HTR-8/SVneo (cell line): ENCODE measurements at regions not wholly inside any gene's neighbourhood (a gene's known extent, or its start where the extent isn't known, plus 50 kb on each side); places are given as distances from the start of the nearest gene placed in this dataset.

Source experiments
- DNase-seq: peaks from one replicate; pipeline ENCODE4 v3.0.0; 2011; ENCODE audit warnings: low spot score, mixed read lengths; ENCODE audit not compliant: insufficient read length
- FAIRE-seq: peaks from 2 replicates; lab custom pipeline; 2011; peaks lifted over from hg19 to GRCh38; lab: Jason Lieb, UNC

DNA sequence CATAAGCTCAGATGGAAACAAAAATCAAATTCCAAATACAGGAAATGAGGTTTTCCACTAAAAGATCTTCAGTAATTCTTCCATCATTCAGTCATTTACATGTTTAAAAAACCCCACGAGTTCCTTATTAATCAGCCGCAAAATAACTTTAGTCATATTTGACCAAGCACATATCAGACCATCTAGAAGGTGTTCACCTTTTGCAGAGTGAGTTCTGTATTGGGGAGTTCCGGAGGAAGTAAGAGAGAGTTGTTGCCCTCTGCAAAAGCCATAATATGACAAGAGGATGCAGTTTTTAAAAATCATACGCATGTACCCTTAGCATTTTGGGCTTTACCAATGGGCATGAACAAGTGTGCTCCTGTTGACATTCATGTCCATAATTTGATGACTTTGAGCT is 61.6 kb downstream of the CCR1 start:
- FAIRE-seq (no peak), DNase-seq (no peak)

DNA sequence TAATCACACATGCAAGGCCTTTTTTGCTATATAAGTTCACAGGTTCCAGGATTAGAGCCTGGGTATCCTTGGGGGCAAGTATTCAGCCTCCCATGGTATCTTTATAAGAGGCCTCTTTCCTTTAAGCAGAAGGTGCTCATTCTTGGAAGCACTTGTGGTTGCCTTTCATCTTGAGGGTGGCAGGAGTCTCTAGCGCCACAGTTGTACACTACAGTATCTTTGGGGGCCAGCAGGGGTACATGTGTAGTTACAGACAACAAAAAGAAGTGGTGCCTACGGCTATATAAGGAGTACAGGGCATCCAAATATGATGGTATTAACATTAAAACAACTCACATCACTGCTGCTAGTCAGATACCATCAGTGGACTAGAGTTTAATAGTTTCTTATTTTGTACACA is 62.1 kb downstream of the CCR1 start:
- DNase-seq (no peak), FAIRE-seq (no peak)

DNA sequence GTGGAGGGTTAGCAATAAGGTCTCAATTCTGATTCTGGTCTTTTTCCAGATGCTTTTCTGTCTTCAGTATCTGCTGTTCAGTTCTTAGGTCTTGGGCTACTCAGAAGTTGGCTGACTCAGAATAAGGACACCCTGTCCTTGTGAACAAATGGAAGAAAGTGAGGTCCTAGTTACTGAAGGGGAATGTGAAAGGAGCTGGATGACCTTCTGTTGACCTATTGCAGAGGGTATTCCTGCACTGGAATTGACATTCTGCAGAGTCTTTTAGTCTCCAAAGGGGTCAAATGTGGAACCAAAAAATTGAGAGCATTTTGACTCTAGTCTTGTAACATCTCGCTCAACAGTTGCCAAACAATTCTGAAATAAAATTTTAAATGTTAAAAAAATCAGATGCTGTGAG is 63.0 kb downstream of the CCR1 start:
- DNase-seq, result no peak
- FAIRE-seq, result no peak

DNA sequence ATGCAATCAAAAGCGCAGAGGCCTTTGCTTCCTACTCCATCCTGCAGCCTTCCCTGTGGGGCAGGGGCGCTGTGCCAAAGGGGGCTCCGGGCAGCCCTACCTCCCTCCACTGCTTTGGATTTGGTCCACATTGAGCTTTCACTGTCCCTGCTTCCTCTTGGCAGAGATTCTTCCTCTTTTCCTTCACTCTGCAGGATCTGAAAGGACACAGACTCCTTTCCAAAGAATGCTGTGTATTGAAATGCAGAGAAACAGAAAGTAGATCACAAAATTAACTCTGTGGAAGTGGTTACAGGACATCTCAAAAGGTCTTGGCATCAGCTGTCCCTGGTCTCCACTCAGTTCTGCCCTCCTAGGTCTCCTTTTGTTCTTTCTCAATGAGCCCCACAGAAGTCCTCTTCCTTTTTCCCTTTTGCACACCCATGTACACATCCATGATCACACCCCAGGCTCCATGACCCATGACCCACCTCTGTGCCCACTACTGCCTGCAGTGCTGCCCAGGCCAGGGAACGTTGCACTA is 64.1 kb downstream of the CCR1 start:
- DNase-seq, result no peak
- FAIRE-seq, result no peak

DNA sequence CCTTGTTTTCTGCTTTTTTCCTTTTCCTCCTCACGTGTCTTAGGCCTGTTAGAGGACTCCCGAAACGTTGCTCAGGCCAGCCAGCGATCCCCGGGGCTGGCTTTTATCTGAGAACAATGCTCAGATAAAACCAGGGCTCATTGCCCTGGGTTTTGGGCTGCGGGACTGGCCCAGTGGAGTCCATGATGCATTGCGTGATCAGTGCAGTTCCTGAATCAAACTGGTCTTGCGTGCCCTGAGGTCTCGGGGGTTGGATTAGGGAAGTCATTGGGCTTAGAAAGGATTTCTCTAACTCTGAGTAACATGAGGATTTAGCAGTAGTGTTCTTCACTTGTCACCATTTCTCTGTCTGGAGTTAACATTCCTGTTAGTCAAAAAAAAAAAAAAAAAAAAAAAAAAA is 66.3 kb downstream of the CCR1 start:
- no peak for DNase-seq
- FAIRE-seq, result no peak

DNA sequence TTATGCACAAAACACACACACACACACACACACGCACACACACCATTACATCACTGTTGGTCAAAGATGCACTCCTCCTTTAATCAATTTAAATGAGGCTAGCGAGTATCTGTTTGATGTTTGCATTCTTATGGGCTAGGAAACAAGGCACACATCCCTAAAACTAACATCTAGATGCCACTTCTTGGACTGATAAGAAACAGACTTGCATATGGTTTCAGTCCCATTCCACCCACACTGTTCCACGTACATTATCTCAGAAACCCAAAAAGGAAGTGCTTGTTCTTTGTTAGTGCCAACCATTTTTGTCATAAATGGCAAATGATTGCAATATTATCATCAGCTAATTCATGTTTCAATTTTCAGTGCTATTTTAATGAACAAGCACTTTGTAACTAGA is 69.5 kb downstream of the CCR1 start:
- DNase-seq, result no peak
- no peak for FAIRE-seq

DNA sequence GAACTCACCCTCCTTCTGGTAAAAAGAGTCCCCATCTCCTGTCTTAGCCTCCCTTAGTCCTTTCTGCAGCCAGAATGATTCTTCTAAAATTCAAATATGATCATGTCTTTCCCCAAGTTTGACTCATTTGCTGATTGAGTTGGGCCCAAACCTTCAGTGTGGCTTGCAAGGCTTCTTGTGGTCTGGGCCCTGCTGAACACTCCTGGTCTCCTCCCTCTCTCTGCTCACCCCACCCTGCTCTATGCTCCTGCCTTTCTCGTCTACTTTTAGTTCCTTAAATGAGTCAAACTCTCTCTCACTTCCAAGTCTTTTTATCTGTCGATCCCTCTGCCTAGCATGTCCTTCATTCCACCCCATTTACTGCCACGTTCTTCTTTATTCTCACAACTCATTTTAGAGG is 72.6 kb downstream of the CCR1 start:
- DNase-seq (no peak), FAIRE-seq (no peak)

DNA sequence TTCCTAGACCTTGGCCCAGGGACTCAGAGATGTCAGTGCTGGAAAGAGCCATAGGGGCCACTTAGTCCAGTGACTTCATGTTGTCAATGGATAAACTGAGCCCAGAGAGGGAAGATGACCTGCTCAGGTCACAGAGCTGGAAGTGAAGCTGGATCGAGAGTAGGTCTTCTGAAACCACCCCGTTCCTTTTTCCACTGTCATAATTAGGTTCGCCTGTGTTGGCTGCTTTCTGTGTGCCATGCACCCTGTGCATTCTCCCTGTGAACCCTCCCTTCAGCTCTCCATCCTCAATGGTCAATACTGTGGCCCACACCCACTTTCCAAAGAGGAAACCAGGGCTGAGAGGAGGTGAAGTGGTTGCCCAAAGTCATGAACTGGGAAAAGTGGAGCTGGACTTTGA is 74.8 kb downstream of the CCR1 start:
- FAIRE-seq, result no peak
- DNase-seq, result no peak

DNA sequence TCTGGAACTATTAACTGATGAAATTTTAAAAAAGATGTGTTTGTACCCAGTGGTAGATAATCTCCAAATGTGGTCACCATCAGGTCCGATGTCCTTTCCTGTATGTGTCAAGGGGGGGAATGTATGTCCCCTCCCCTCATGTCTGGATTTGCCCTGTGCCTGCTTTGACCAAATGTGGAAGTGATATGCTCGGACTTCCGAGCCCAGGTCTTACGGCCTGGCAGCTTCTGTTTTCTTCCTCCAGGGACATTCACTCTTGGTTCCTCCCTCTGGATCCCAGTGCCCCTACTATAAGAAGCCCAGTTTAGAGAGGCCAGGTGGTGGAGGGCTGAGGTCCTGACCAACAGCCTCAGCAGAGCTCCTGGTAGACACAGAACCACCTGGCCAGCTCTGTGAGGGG is 75.5 kb downstream of the CCR1 start:
- FAIRE-seq, result no peak
- no peak for DNase-seq

DNA sequence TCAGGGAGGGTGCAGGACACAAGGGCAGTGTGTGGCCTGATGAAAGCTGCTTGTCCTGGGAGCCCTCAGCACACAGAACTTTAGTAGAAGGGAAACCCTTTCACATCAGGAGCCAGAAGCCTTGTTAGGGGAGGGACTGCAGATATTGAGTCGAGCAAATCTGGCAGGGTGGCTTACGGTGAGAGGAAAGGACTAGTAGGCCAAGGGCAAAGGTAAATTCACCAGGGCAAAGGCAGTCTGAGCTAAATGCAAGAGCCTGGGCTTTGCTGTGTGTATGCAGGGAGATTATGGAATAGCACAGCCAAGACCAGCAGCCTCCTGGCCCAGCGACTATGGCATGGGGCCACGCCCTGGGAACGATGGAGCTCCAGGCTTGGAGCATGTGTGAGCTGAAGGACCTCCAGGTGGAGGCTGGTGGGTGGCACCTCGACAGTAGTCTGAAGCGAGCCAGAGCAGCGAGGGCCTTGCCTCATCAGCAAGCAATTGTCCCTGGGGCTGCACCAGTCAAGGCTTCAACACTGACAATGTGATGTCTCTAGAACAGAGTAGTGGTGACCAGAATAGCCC is 76.1 kb downstream of the CCR1 start:
- FAIRE-seq (no peak), DNase-seq (no peak)

DNA sequence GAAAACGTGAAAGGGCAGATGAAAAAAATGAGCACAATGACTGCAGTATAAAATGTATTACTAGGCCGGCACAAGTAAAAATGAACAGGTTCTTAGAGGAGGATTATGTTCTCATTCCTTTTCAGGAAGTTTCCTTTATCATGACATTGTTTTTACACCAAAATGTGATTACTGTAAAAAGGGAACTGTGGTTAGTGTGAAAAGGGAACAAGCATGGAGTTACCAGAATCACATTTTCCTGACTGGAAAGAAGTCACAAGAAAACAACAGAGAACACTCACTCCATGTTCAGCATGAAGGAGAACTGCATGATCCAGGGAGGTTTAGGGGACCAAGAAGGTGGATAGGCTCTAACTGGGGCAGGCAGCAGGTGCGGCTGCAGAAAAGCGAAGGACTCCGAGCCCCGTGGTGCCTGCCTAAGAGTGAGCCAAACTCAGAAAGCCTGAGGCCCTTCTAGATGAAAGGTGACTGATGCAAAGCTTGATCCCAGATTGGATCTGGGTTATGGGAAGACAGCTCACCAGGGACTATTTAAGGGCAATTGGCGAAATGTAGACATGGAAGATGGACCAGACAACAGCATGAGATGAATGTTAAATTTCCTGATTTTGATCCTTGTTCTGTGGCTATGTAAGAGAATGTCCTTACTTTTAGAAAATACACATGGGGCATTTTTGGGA is 77.3 kb downstream of the CCR1 start:
- DNase-seq (no peak), FAIRE-seq (no peak)

DNA sequence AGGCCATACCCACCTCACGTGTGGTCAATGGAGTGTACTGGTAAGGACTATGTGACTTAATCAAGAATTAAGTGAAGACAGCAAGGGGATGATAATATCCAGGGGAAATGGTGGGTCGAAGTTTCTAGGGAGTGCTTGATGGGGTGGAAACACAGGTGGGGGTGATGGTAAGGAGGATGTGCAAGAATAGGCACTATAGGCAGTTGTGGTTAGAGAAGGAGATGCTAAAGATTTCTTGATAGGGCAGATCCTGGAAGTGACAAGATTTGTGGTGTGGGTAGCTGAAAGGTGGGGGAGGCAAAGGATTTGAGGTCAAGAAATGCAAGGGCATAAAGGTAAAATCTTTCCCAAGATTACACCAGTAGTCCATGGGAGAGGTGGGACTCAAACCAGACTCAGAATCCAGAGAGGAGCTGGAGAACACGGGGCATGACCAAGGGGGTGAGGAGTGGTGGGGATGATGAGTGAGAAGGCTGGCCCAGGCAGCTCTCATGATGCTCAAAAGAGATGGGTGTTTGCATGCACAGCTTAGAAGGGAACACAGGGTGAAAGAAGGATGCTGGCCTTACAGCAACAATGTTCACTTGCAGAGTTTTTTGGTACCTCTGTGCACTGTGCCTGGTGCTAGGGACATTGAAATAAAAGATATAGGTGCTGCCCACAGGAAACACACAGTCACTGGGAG is 78.4 kb downstream of the CCR1 start:
- FAIRE-seq (no peak), DNase-seq (no peak)

DNA sequence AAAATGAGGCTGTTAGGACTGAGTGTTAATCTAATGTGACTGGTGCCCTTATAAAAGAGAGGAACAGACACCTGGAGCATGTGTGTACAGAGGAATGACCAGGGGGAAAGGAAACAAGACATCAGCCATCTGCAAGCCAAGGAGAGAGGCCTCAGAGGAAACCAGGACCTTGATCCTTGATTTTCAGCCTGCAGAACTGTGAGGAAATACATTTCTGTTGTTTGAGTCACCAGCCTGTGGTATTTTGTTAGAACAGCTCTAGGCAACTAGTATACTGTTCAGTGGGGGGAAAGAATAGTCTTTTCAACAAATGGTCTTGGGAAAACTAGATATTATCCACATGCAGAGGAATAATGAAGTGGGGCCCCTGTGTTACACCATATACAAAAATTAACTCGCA is 80.6 kb downstream of the CCR1 start:
- DNase-seq, result peak; percentile 44

DNA sequence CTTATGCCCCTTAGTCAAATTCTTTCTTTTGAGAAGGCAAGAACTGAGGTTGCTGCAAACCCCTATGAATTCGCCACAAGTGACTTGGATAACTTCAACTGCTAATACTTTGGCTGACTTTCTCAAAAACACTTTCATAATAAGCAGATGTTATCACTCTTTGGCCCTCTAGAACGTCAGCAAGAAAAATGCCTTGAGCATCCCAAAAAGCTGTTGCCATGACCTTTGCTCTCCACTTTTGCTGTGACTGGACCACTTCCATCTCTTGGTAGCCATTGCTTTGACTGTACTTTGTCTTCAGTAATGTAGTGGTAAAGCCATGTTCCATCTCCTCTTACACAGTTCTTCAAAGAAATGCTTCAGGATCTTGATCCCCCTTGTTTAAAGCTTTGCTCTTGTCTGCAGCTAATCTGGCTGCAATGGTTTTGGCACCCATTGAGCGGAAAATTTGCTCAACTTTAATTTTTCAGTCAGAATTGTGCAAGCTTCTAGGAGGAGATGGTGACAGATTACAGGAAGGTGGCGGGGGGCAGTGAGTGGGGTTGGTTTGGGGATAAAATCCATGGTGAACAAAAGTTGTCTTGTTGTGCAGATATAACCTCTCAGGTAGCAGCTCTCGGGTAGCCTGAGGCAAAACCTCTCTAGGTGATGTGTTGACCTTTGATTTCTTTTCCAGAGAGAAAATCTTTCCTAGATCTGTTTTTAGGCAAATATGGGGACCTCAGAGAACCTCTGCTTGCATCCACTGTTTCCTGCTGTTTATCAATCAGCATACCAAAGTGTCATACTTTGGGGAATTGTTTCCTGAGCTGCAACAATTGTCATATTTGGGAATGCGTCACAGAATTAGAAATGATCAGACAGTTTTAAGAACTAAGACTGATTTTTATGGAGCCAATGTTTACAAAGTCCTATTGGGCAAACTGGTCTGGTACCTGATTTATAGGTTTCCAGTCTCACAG is 83.6 kb downstream of the CCR1 start:
- DNase-seq (no peak), FAIRE-seq (no peak)

More for the DNA sequence above, 80.6 kb downstream of the CCR1 start:
- FAIRE-seq, result no peak

DNA sequence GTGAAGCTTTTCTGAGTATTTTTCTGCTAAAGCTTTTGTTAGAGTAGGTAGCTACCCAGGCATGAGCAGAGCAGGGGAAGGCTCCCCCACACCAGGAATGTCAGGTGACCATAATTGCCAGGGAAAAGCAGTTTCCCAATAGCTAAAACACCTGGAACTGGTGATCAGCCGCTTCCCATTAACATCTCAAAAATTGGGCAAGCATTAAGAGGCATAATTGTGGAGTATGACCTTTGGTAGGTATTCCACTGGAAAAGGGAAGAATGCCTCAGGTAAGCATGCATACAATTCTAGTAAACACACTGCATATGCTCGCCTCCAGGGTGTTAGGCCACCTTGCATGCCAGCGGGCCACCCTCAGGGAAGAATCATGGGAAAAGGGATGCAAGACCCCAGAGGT is 84.5 kb downstream of the CCR1 start:
- no peak for FAIRE-seq
- no peak for DNase-seq

DNA sequence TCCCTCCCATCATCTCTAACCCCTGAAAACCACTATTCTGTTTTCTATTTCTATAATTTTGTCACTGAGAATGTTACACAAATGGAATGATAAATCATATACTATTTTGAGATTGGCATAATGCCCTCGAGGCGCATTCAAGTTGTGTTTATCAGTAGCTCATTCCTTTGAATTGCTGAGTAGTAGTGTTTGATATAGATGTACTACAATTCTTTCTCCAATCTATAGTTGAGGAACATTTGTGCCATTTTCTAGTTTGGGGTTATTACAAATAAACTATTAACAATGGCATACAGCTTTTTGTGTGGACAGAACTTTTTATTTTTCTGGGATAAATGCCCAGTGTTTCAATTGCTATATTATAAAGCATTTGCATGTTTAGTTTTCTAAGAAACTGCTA is 86.0 kb downstream of the CCR1 start:
- DNase-seq, result no peak
- no peak for FAIRE-seq

DNA sequence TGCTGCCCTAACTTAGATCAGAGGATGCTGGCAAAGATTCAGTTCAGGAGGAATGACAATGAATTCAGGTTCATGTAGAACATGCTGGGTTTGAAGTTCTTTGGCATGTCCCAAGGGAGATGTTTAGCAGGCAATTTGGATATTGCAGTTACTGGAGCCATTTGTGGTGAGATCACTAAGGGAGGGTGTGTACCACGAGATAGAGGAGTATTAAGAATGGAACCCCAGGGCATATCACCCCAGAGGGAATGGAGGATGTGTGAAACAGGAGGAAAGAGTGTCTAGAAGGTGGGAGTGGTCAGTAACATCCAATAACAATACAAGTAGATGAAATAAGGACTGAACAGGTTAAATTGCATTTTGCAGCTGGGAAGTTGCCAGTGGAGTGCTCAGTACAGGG is 87.1 kb downstream of the CCR1 start:
- FAIRE-seq (no peak), DNase-seq (no peak)

DNA sequence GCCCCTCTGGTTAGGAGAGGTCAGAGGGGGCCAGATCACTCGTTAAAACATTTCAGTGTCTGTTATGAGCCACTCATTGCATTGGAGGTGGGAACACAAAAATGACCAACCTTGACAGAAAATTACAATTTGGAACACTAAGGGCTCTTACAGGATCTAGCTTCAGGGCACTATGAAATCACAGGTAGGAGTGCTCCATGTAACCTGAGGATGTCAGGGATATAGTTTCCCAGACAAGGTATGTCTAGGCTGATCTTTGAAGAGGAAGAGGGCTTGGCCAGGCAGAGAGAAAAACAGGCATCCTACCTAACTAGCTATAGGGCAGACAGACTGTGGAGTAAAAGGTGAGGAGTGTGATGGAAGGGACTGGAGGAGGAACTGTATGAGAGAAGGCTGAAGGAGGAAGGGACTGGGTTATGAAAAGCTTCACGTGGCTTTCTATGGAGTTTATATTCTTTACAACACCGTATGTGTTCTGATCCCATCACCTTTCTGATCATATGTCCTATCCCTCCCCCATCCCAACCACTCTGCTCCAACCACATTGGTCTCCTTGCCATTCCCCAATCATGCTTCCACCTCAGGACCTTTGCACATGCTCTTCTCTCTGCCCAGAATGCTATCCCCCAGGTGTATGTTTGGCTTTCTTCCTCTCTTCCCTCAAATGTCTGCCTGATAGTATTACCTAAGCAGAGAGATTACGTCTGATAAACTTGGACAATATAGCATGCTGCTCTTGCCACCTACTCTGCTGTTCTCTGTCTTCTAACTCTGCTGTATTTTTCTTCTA is 88.2 kb downstream of the CCR1 start:
- no peak for FAIRE-seq

DNA sequence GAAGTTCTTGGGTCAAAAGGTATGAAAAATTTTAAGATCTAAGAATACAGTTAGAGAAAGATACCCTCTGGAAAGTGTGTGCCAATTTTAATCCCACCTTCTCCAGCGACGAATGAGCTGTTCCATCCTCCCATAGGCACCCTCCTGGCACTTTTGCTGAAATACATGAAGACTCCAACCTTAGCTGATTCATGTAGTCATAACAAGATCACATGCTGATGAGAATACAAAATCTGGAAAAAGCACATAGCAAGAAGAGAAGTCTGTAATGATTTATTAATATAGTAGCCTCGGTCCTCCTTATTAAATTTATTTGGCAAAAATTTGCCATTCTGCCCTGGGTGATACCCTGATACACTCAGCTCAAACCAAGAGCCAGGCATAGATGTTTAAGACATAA is 88.9 kb downstream of the CCR1 start:
- DNase-seq (no peak), FAIRE-seq (no peak)

More for the DNA sequence above, 88.2 kb downstream of the CCR1 start:
- no peak for DNase-seq

DNA sequence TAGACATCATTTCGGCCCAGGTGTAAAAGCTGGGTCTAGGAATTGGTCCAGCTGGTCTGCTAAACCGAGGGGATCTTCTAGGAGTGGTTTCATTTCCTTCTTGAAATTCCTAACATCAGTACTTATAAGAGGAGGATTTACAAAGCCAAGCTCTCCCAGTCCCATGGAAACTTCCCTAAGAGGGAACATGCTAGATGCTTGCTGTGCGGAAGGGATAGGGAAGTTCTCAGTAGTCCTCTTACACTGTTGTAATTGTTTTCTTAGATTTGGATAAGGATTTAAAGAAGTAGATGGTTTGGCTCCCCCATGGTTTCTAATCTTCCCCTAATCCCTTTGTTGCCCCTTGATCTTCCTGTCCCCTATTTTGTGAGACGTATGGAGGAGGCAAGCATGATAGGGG is 89.7 kb upstream of the XCR1 start:
- FAIRE-seq (no peak), DNase-seq (no peak)
